HG03064 (cell line): ENCODE measurements at regions not wholly inside any gene's neighbourhood (a gene's known extent, or its start where the extent isn't known, plus 50 kb on each side); places are given as distances from the start of the nearest gene placed in this dataset.
"Not testable (repeated sequence)": the region's sequence is repeated elsewhere in the genome, so short reads cannot be mapped to it uniquely, and the experiment has no call there.

Experiments used
- ATAC-seq: cut with Tn5 transposase; IDR thresholded peaks from one replicate; pipeline ENCODE4 v1.9.1; 2021; ENCODE audit warnings: low read depth; ENCODE audit not compliant: unreplicated experiment

GRCh38 chr5:91315701-91316100 is 67.4 kb downstream of the ARRDC3 start:
- ATAC-seq = no peak

GRCh38 chr5:91313757-91314673 is 69.1 kb downstream of the ARRDC3 start:
- ATAC-seq = peak; percentile 46

GRCh38 chr5:91312698-91313097 is 70.4 kb downstream of the ARRDC3 start:
- no peak for ATAC-seq

GRCh38 chr5:91311697-91312501 is 71.2 kb downstream of the ARRDC3 start:
- peak; percentile 93 for ATAC-seq

GRCh38 chr5:91311168-91311696 is 71.9 kb downstream of the ARRDC3 start:
- peak; percentile 26 for ATAC-seq

- ATAC-seq = not testable (repeated sequence)
These were observed 75.0 kb downstream of the ARRDC3 start for GRCh38 chr5:91308157-91308556.

GRCh38 chr5:91307048-91307447 is 76.1 kb downstream of the ARRDC3 start:
- ATAC-seq = no peak

GRCh38 chr5:91306497-91306896 is 76.6 kb downstream of the ARRDC3 start:
- no peak for ATAC-seq

- no peak for ATAC-seq
These were observed 77.5 kb downstream of the ARRDC3 start for GRCh38 chr5:91305640-91306039.

GRCh38 chr5:91304015-91304414 is 79.1 kb downstream of the ARRDC3 start:
- not testable (repeated sequence) for ATAC-seq

GRCh38 chr5:91302958-91303357 is 80.2 kb downstream of the ARRDC3 start:
- no peak for ATAC-seq

- no peak for ATAC-seq
These were observed 80.8 kb downstream of the ARRDC3 start for GRCh38 chr5:91302305-91302704.

- no peak for ATAC-seq
These were observed 81.8 kb downstream of the ARRDC3 start for GRCh38 chr5:91301106-91301846.

GRCh38 chr5:91297994-91298393 is 85.1 kb downstream of the ARRDC3 start:
- ATAC-seq = no peak

- no peak for ATAC-seq
These were observed 86.4 kb downstream of the ARRDC3 start for GRCh38 chr5:91296674-91297143.

- ATAC-seq = not testable (repeated sequence)
These were observed 87.0 kb downstream of the ARRDC3 start for GRCh38 chr5:91296102-91296501.

- peak; percentile 99 for ATAC-seq
These were observed 90.0 kb downstream of the ARRDC3 start for GRCh38 chr5:91293131-91293530.

- ATAC-seq = no peak
These were observed 91.2 kb downstream of the ARRDC3 start for GRCh38 chr5:91291628-91292569.
